WTC11 (cell line): ENCODE measurements at regions not wholly inside any gene's neighbourhood (a gene's known extent, or its start where the extent isn't known, plus 50 kb on each side); places are given as distances from the start of the nearest gene placed in this dataset.

Experiments used
- ATAC-seq: fragments of 200-7000 bp; cut with Tn5 transposase; 2 replicates; pipeline ENCODE4 v1.10.0; 2021; ENCODE audit warnings: mild to moderate bottlenecking, moderate library complexity
- CTCF ChIA-PET: fragments of 300-600 bp; sonication (Branson Sonifier 250); formaldehyde crosslinking; loops from one replicate; lab custom pipeline; 2021; ENCODE audit warnings: antibody characterized with exemption; lab: Charles Lee
- POLR2A ChIA-PET: fragments of 350-600 bp; sonication (Branson Sonifier 250); formaldehyde crosslinking; loops from one replicate; lab custom pipeline; 2021; ENCODE audit warnings: antibody characterized with exemption; lab: Charles Lee
- DNase-seq: peaks from one replicate; pipeline ENCODE4 v3.0.0; 2021; ENCODE audit warnings: low spot score
- H3K27ac Mint-ChIP-seq: 2 replicates; pipeline ENCODE4 v1.8.0; 2021; ENCODE audit warnings: mixed read lengths
- H3K27me3 Mint-ChIP-seq: 2 replicates; pipeline ENCODE4 v1.8.0; 2021; ENCODE audit warnings: low read depth, mild to moderate bottlenecking, moderate library complexity, mixed read lengths
- H3K36me3 Mint-ChIP-seq: 2 replicates; pipeline ENCODE4 v1.8.0; 2021; ENCODE audit warnings: mixed read lengths
- H3K4me1 Mint-ChIP-seq: 2 replicates; pipeline ENCODE4 v1.8.0; 2022; ENCODE audit warnings: mixed read lengths
- H3K4me3 Mint-ChIP-seq: 2 replicates; pipeline ENCODE4 v1.8.0; 2021; ENCODE audit warnings: mild to moderate bottlenecking, moderate library complexity, mixed read lengths
- H3K9me3 Mint-ChIP-seq: 2 replicates; pipeline ENCODE4 v1.8.0; 2021; ENCODE audit warnings: mixed read lengths
- AFF4 ChIP-seq: sonication (generic); formaldehyde crosslinking; IDR thresholded peaks from 2 replicates; pipeline ENCODE4 v1.8.1; 2023; ENCODE audit warnings: mild to moderate bottlenecking, missing genetic modification reagents, borderline replicate concordance
- ATF6 ChIP-seq: sonication (generic); formaldehyde crosslinking; IDR thresholded peaks from 2 replicates; pipeline ENCODE4 v1.8.1; 2023; ENCODE audit warnings: mild to moderate bottlenecking, missing genetic modification reagents
- CBFB ChIP-seq: sonication (generic); formaldehyde crosslinking; IDR thresholded peaks from 2 replicates; pipeline ENCODE4 v1.8.1; 2022; ENCODE audit warnings: mild to moderate bottlenecking, low read depth, missing genetic modification reagents
- CDX4 ChIP-seq: fragments of 250-450 bp; sonication (Bioruptor Pico); IDR thresholded peaks from 2 replicates; pipeline ENCODE4 v1.9.0; 2021; ENCODE audit warnings: moderate library complexity, mild to moderate bottlenecking, inconsistent platforms, borderline replicate concordance
- CREB1 ChIP-seq: sonication (generic); formaldehyde crosslinking; IDR thresholded peaks from 2 replicates; pipeline ENCODE4 v1.8.0; 2023; ENCODE audit warnings: mild to moderate bottlenecking, missing genetic modification reagents
- E2F1 ChIP-seq: sonication (generic); formaldehyde crosslinking; IDR thresholded peaks from 2 replicates; pipeline ENCODE4 v1.8.0; 2022; ENCODE audit warnings: mild to moderate bottlenecking, missing genetic modification reagents
- FOXJ3 ChIP-seq: sonication (generic); formaldehyde crosslinking; IDR thresholded peaks from 2 replicates; pipeline ENCODE4 v1.9.0; 2021; ENCODE audit warnings: missing genetic modification reagents, mild to moderate bottlenecking, borderline replicate concordance
- FOXK1 ChIP-seq: sonication (generic); formaldehyde crosslinking; IDR thresholded peaks from 2 replicates; pipeline ENCODE4 v1.8.0; 2022; ENCODE audit warnings: mild to moderate bottlenecking, moderate library complexity, missing genetic modification reagents
- FOXP1 ChIP-seq: sonication (generic); formaldehyde crosslinking; IDR thresholded peaks from 2 replicates; pipeline ENCODE4 v1.8.0; 2022; ENCODE audit warnings: missing genetic modification reagents, mild to moderate bottlenecking, moderate library complexity, borderline replicate concordance
- GABPB1 ChIP-seq: sonication (generic); formaldehyde crosslinking; IDR thresholded peaks from 2 replicates; pipeline ENCODE4 v1.8.1; 2023; ENCODE audit warnings: mild to moderate bottlenecking, missing genetic modification reagents
- GTF2I ChIP-seq: fragments of 250-450 bp; sonication (Bioruptor Pico); conservative IDR thresholded peaks from 2 replicates; pipeline ENCODE4 v1.4.0; 2021; ENCODE audit warnings: mild to moderate bottlenecking
- HMGA2 ChIP-seq: fragments of 250-450 bp; sonication (Bioruptor Pico); IDR thresholded peaks from 2 replicates; pipeline ENCODE4 v1.4.0; 2021; ENCODE audit warnings: mild to moderate bottlenecking, moderate library complexity
- MYBL2 ChIP-seq: sonication (generic); formaldehyde crosslinking; IDR thresholded peaks from 2 replicates; pipeline ENCODE4 v1.8.1; 2023; ENCODE audit warnings: mild to moderate bottlenecking, moderate library complexity, missing genetic modification reagents
- RELA ChIP-seq: sonication (generic); formaldehyde crosslinking; IDR thresholded peaks from 2 replicates; pipeline ENCODE4 v1.8.1; 2022; ENCODE audit warnings: missing genetic modification reagents, mild to moderate bottlenecking, borderline replicate concordance
- RORB ChIP-seq: fragments of 250-450 bp; sonication (Bioruptor Pico); IDR thresholded peaks from 2 replicates; pipeline ENCODE4 v1.9.0; 2021; ENCODE audit warnings: mild to moderate bottlenecking
- SOX15 ChIP-seq: fragments of 250-450 bp; sonication (Bioruptor Pico); IDR thresholded peaks from 2 replicates; pipeline ENCODE4 v1.9.0; 2021; ENCODE audit warnings: mild to moderate bottlenecking
- TP53 ChIP-seq: sonication (generic); formaldehyde crosslinking; IDR thresholded peaks from 2 replicates; pipeline ENCODE4 v1.8.1; 2023; ENCODE audit warnings: mild to moderate bottlenecking, missing genetic modification reagents
- ZBTB21 ChIP-seq: sonication (generic); formaldehyde crosslinking; IDR thresholded peaks from 2 replicates; pipeline ENCODE4 v1.8.1; 2023; ENCODE audit warnings: mild to moderate bottlenecking, missing genetic modification reagents, borderline replicate concordance
- ZNF281 ChIP-seq: sonication (generic); formaldehyde crosslinking; IDR thresholded peaks from 2 replicates; pipeline ENCODE4 v1.8.0; 2023; ENCODE audit warnings: mild to moderate bottlenecking, missing genetic modification reagents
- ZNF416 ChIP-seq: fragments of 250-450 bp; sonication (Bioruptor Pico); IDR thresholded peaks from 2 replicates; pipeline ENCODE4 v1.9.0; 2021; ENCODE audit warnings: mild to moderate bottlenecking, inconsistent platforms
- TF ChIP-seq, protein P1 (sequence below): sonication (generic); formaldehyde crosslinking; IDR thresholded peaks from 2 replicates; pipeline ENCODE4 v1.8.1; 2023; ENCODE audit warnings: mild to moderate bottlenecking, missing genetic modification reagents, moderate library complexity
- TF ChIP-seq, protein P2 (sequence below): fragments of 250-450 bp; sonication (Bioruptor Pico); IDR thresholded peaks from 2 replicates; pipeline ENCODE4 v1.8.0; 2021; ENCODE audit warnings: mild to moderate bottlenecking
- TF ChIP-seq, protein P3 (sequence below): sonication (generic); formaldehyde crosslinking; IDR thresholded peaks from 2 replicates; pipeline ENCODE4 v1.8.1; 2022; ENCODE audit warnings: missing genetic modification reagents, borderline replicate concordance

DNA sequence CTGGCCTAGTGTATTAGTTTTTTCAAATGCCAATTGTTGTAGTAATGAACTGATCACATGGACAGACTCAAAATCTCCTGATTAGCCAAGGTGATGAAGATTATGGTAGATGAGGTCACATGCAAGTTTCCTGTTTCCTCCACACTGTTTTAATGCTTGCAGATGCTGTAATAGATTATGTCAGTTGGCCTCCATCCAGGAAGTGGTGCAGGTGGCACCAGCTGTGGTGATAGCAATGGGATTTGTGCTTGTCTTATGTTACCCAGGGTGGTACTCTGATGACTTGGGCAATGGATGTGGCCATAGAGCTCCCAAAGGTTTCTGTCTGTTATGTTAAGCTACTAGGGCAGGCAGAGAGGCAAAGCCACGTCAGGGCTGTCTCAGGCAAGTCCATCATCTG is 332.9 kb upstream of the DDX18 start (continued):
- TF ChIP-seq E2F1 (CRISPR knock-in tag) (no peak), ZBTB21 (CRISPR knock-in tag) (no peak), ATF6 (no peak), CBFB (CRISPR knock-in tag) (no peak), CREB1 (CRISPR knock-in tag) (no peak), RELA (CRISPR knock-in tag) (no peak), ZNF416 (CRISPR knock-in tag) (no peak), TP53 (no peak), ZNF281 (no peak), CDX4 (CRISPR knock-in tag) (no peak), FOXP1 (no peak), FOXJ3 (CRISPR knock-in tag) (no peak)
- TF ChIP-seq, protein P1, sequence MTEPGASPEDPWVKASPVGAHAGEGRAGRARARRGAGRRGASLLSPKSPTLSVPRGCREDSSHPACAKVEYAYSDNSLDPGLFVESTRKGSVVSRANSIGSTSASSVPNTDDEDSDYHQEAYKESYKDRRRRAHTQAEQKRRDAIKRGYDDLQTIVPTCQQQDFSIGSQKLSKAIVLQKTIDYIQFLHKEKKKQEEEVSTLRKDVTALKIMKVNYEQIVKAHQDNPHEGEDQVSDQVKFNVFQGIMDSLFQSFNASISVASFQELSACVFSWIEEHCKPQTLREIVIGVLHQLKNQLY (CRISPR knock-in tag), result no peak
- TF ChIP-seq, protein P2, sequence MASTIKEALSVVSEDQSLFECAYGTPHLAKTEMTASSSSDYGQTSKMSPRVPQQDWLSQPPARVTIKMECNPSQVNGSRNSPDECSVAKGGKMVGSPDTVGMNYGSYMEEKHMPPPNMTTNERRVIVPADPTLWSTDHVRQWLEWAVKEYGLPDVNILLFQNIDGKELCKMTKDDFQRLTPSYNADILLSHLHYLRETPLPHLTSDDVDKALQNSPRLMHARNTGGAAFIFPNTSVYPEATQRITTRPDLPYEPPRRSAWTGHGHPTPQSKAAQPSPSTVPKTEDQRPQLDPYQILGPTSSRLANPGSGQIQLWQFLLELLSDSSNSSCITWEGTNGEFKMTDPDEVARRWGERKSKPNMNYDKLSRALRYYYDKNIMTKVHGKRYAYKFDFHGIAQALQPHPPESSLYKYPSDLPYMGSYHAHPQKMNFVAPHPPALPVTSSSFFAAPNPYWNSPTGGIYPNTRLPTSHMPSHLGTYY (CRISPR knock-in tag), result no peak

- POLR2A ChIA-PET, result no interaction called here
- no peak for DNase-seq
- CTCF ChIA-PET, result no interaction called here
- no peaks in the 10 kb centered on the region for H3K27me3 Mint-ChIP-seq
- H3K9me3 Mint-ChIP-seq, result 0 out of 2 replicates have a peak, but pooled peaks cover 3% of the 10 kb centered on the region
- peaks cover 11% of the 10 kb centered on the region for H3K4me1 Mint-ChIP-seq
- peaks cover 10% of the 10 kb centered on the region for H3K36me3 Mint-ChIP-seq
- no peak overlapping the region for H3K4me3 Mint-ChIP-seq
- H3K27ac Mint-ChIP-seq, result no peak overlapping the region; the same call in 1 of the 2 replicates
- peak; percentile 60 for ATAC-seq
- TF ChIP-seq, protein P3, sequence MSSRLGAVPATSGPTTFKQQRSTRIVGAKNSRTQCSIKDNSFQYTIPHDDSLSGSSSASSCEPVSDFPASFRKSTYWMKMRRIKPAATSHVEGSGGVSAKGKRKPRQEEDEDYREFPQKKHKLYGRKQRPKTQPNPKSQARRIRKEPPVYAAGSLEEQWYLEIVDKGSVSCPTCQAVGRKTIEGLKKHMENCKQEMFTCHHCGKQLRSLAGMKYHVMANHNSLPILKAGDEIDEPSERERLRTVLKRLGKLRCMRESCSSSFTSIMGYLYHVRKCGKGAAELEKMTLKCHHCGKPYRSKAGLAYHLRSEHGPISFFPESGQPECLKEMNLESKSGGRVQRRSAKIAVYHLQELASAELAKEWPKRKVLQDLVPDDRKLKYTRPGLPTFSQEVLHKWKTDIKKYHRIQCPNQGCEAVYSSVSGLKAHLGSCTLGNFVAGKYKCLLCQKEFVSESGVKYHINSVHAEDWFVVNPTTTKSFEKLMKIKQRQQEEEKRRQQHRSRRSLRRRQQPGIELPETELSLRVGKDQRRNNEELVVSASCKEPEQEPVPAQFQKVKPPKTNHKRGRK (CRISPR knock-in tag), result no peak
- no peak for TF ChIP-seq SOX15 (CRISPR knock-in tag)
- TF ChIP-seq HMGA2 (CRISPR knock-in tag), result no peak
- no peak for TF ChIP-seq GABPB1 (CRISPR knock-in tag)
- no peak for TF ChIP-seq RORB (CRISPR knock-in tag)
- TF ChIP-seq, protein P1 (CRISPR knock-in tag), result no peak
- TF ChIP-seq CBFB (CRISPR knock-in tag), result no peak
- TF ChIP-seq MYBL2 (CRISPR knock-in tag), result no peak
- no peak for TF ChIP-seq FOXK1
- TF ChIP-seq AFF4 (CRISPR knock-in tag), result no peak
- TF ChIP-seq GTF2I (CRISPR knock-in tag), result no peak
These were observed 328.9 kb upstream of the DDX18 start for GRCh38 chr2:117485588-117485987.
